Keratinocyte (primary cell): ENCODE measurements at regions not wholly inside any gene's neighbourhood (a gene's known extent, or its start where the extent isn't known, plus 50 kb on each side); places are given as distances from the start of the nearest gene placed in this dataset.

Experiments
- DNase-seq: peaks from one replicate; pipeline ENCODE4 v3.0.0-alpha.2; 2011; ENCODE audit warnings: low read depth, missing footprints, low spot score
- FAIRE-seq: peaks from 2 replicates; lab custom pipeline; 2011; peaks lifted over from hg19 to GRCh38; lab: Jason Lieb, UNC
- H2AFZ ChIP-seq: 2 replicates; pipeline ENCODE4 v1.6.0; 2012; ENCODE audit warnings: low read length, control low read depth, inconsistent platforms; ENCODE audit not compliant: control insufficient read depth
- H3K27ac ChIP-seq: 2 replicates; pipeline ENCODE4 v1.5.1; 2011; ENCODE audit warnings: low read length; ENCODE audit not compliant: control insufficient read depth, insufficient read depth
- H3K27me3 ChIP-seq: 3 replicates; pipeline ENCODE4 v1.6.0; 2011; ENCODE audit warnings: low read length; ENCODE audit not compliant: control insufficient read depth, insufficient read depth; ENCODE audit errors: extremely low read depth
- H3K36me3 ChIP-seq, 2 experiments: 2 replicates in 1 of 2; 3 replicates in 1 of 2; pipeline ENCODE4 v1.5.1; 2011; ENCODE audit warnings: low read length in 2 of 2, mild to moderate bottlenecking in 1 of 2; ENCODE audit not compliant: control insufficient read depth in 2 of 2, insufficient read depth in 2 of 2; ENCODE audit errors: extremely low read depth in 1 of 2
- H3K4me1 ChIP-seq: 3 replicates; pipeline ENCODE4 v1.5.1; 2011; ENCODE audit warnings: low read length; ENCODE audit not compliant: control insufficient read depth, insufficient read depth; ENCODE audit errors: extremely low read depth
- H3K4me2 ChIP-seq: 3 replicates; pipeline ENCODE4 v1.6.0; 2011; ENCODE audit warnings: low read depth, low read length; ENCODE audit not compliant: control insufficient read depth, insufficient read depth; ENCODE audit errors: extremely low read depth
- H3K4me3 ChIP-seq, 3 experiments: fragments of 200-600 bp in 1 of 3; sonication (generic) in 1 of 3; 2 replicates in 2 of 3; 3 replicates in 1 of 3; pipeline ENCODE4 v1.5.1; 2011 to 2016; ENCODE audit warnings: low read length in 3 of 3, mild to moderate bottlenecking in 3 of 3, control low read depth in 2 of 3, inconsistent platforms in 1 of 3, low read depth in 1 of 3, mixed read lengths in 1 of 3, mixed run types in 1 of 3, moderate library complexity in 1 of 3; ENCODE audit not compliant: control insufficient read depth in 2 of 3, insufficient read depth in 2 of 3; ENCODE audit errors: extremely low read depth in 1 of 3
- H3K79me2 ChIP-seq: 2 replicates; pipeline ENCODE4 v1.6.0; 2012; ENCODE audit warnings: low read length; ENCODE audit not compliant: control insufficient read depth, insufficient read depth
- H3K9ac ChIP-seq: 3 replicates; pipeline ENCODE4 v1.6.0; 2011; ENCODE audit warnings: low read length; ENCODE audit not compliant: control insufficient read depth, insufficient read depth; ENCODE audit errors: extremely low read depth
- H3K9me1 ChIP-seq: 3 replicates; pipeline ENCODE4 v1.6.0; 2011; ENCODE audit warnings: low read length; ENCODE audit not compliant: control insufficient read depth, insufficient read depth; ENCODE audit errors: extremely low read depth
- H3K9me3 ChIP-seq: 2 replicates; pipeline ENCODE4 v1.5.1; 2012; ENCODE audit warnings: low read depth, low read length; ENCODE audit not compliant: control insufficient read depth
- H4K20me1 ChIP-seq: 3 replicates; pipeline ENCODE4 v1.6.0; 2011; ENCODE audit warnings: low read length; ENCODE audit not compliant: control insufficient read depth, insufficient read depth; ENCODE audit errors: extremely low read depth
- EZH2 ChIP-seq: IDR thresholded peaks from one replicate; pipeline ENCODE4 v1.6.1; 2012; ENCODE audit warnings: inconsistent platforms, mild to moderate bottlenecking, low read length, moderate library complexity
- dilution Hi-C: fragments of 300-500 bp; cut with MboI; formaldehyde crosslinking; loops from one replicate; pipeline ENCODE4 v1.7.0; 2020; ENCODE audit warnings: low sequenced_read_pairs; ENCODE audit not compliant: extremely low pct_ligation_motif_present
- TF ChIP-seq, protein P1 (sequence below), 3 experiments: IDR thresholded peaks in 1 of 3; conservative IDR thresholded peaks in 1 of 3; optimal IDR thresholded peaks in 1 of 3; 2 replicates in 2 of 3; 3 replicates in 1 of 3; pipeline versions ENCODE3 to v1.5.1; 2011; ENCODE audit warnings: low read length in 3 of 3, mild to moderate bottlenecking in 3 of 3, moderate library complexity in 2 of 3, control low read depth in 1 of 3, inconsistent platforms in 1 of 3; ENCODE audit not compliant: insufficient read depth in 2 of 3; ENCODE audit errors: extremely low read depth in 1 of 3

DNA sequence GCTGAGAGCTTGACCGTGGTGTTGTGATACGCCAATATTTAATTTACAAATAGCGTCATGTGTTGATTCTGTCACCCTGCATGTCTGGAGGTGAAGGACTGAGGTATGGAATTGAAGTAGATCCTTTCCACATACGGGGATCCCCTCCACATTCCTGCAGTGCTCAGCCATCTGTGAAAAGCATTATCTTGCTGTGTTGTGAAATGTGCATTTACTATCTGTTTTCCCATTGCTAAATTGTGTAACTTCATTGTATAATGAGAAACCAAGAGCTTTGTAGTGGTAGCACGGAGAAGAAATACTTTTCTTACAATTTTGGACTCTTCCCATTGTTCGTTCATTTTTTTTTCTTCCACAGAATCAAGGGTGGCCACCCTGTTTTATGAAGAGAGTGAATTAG is 577.3 kb upstream of the ZP4 start:
- no peak for TF ChIP-seq EZH2
- TF ChIP-seq, protein P1, sequence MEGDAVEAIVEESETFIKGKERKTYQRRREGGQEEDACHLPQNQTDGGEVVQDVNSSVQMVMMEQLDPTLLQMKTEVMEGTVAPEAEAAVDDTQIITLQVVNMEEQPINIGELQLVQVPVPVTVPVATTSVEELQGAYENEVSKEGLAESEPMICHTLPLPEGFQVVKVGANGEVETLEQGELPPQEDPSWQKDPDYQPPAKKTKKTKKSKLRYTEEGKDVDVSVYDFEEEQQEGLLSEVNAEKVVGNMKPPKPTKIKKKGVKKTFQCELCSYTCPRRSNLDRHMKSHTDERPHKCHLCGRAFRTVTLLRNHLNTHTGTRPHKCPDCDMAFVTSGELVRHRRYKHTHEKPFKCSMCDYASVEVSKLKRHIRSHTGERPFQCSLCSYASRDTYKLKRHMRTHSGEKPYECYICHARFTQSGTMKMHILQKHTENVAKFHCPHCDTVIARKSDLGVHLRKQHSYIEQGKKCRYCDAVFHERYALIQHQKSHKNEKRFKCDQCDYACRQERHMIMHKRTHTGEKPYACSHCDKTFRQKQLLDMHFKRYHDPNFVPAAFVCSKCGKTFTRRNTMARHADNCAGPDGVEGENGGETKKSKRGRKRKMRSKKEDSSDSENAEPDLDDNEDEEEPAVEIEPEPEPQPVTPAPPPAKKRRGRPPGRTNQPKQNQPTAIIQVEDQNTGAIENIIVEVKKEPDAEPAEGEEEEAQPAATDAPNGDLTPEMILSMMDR (optimal IDR thresholded peaks at IDR 0.05 in 1 of 3, IDR thresholded peaks at IDR 0.05 in 1 of 3, conservative IDR thresholded peaks at IDR 0.05 in 1 of 3; ENCODE audit: extremely low read depth in 1 of 3, insufficient read depth in 2 of 3, low read length in 3 of 3) = no peak
- H3K9me3 ChIP-seq = no peaks in the 10 kb centered on the region
- FAIRE-seq (no peak), DNase-seq (no peak)
- no peaks in the 10 kb centered on the region for H3K27me3 ChIP-seq
- no peak overlapping the region for H2AFZ ChIP-seq
- no peak overlapping the region for H3K4me3 ChIP-seq
- H4K20me1 ChIP-seq = no peaks in the 10 kb centered on the region
- no peaks in the 10 kb centered on the region for H3K36me3 ChIP-seq
- no peak overlapping the region for H3K27ac ChIP-seq
- no peaks in the 10 kb centered on the region for H3K4me1 ChIP-seq
- H3K9me1 ChIP-seq = no peaks in the 10 kb centered on the region
- H3K79me2 ChIP-seq = no peaks in the 10 kb centered on the region
- dilution Hi-C loops = no loop called here
- no peak overlapping the region for H3K4me2 ChIP-seq
- no peak overlapping the region for H3K9ac ChIP-seq

DNA sequence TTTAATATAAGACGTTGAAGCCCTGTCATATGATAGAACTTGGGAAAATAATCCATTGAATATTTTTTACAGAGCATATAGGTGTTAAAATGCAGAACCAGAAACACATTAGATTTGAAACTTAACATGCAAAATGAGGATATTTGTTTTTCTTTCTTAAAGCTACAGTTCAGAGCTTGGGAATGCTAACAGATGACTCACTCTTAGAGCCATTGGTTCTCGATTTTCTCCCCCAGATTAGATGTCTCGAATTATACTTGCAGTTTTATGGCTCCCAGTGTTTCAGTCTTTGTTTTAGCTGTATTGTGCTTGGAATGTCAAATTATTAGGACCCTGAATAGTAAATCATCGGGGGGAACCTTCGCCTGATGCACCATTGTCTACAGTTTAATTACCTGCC is 575.7 kb upstream of the ZP4 start:
- Histone ChIP-seq H3K9ac (no peak overlapping the region), H2AFZ (no peak overlapping the region), H4K20me1 (no peaks in the 10 kb centered on the region), H3K36me3 (no peaks in the 10 kb centered on the region), H3K9me3 (no peaks in the 10 kb centered on the region), H3K9me1 (no peaks in the 10 kb centered on the region), H3K4me3 (no peak overlapping the region), H3K27me3 (no peaks in the 10 kb centered on the region), H3K79me2 (no peaks in the 10 kb centered on the region), H3K4me2 (no peak overlapping the region), H3K27ac (no peak overlapping the region), H3K4me1 (no peaks in the 10 kb centered on the region)
- no peak for TF ChIP-seq EZH2
- TF ChIP-seq, protein P1 (optimal IDR thresholded peaks at IDR 0.05 in 1 of 3, IDR thresholded peaks at IDR 0.05 in 1 of 3, conservative IDR thresholded peaks at IDR 0.05 in 1 of 3; ENCODE audit: extremely low read depth in 1 of 3, insufficient read depth in 2 of 3, low read length in 3 of 3) = no peak
- dilution Hi-C loops = no loop called here
- FAIRE-seq (no peak), DNase-seq (no peak)
